PC-3 (cell line): ENCODE measurements at regions not wholly inside any gene's neighbourhood (a gene's known extent, or its start where the extent isn't known, plus 50 kb on each side); places are given as distances from the start of the nearest gene placed in this dataset.

Experiments
- CTCF ChIP-seq: fragments of 300-600 bp; sonication (generic); conservative IDR thresholded peaks from 2 replicates; pipeline ENCODE4 v1.5.1; 2017; ENCODE audit warnings: antibody characterized with exemption, low read depth, mild to moderate bottlenecking, low read length
- EZH2 ChIP-seq: fragments of 300-600 bp; sonication (generic); IDR thresholded peaks from one replicate; pipeline ENCODE4 v1.6.1; 2017; ENCODE audit warnings: antibody characterized with exemption, mild to moderate bottlenecking, low read length; ENCODE audit not compliant: unreplicated experiment
- EZH2phosphoT487 ChIP-seq: fragments of 300-600 bp; sonication (generic); IDR thresholded peaks from 2 replicates; pipeline ENCODE4 v1.6.1; 2018; ENCODE audit warnings: mild to moderate bottlenecking, antibody characterized with exemption, low read length, borderline replicate concordance

- TF ChIP-seq EZH2phosphoT487 (no peak), CTCF (peak; percentile 61), EZH2 (no peak)
Observed at GRCh38 chr11:69943066-69943465, 123.8 kb upstream of the FGF3 start.
